ENCODE measurements at regions not wholly inside any gene's neighbourhood (a gene's known extent, or its start where the extent isn't known, plus 50 kb on each side); places are given as distances from the start of the nearest gene placed in this dataset.

DNA sequence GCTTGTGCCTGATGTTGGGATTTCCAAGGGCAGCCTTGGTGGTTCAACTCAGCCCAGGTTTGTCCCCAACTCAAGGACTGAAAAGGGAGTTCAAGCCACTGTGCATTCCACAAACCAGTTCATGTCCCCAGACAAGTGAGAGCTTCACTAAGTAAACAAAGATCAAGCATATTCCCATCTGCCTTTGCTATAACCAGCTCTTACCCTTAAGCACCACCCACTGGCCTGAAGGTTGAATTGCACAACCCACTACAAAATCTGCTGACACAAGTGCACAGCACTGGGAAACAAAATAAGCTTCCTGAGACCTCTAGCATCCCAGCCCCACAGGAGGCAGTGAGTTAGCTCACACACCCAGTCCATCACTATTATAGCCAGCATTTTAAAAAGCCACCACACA, 516.7 kb downstream of the NR4A2 start:
- no peak overlapping the region for H3K4me3 ChIP-seq (ENCODE audit: low read depth, low read length)
- TF ChIP-seq, protein P1, sequence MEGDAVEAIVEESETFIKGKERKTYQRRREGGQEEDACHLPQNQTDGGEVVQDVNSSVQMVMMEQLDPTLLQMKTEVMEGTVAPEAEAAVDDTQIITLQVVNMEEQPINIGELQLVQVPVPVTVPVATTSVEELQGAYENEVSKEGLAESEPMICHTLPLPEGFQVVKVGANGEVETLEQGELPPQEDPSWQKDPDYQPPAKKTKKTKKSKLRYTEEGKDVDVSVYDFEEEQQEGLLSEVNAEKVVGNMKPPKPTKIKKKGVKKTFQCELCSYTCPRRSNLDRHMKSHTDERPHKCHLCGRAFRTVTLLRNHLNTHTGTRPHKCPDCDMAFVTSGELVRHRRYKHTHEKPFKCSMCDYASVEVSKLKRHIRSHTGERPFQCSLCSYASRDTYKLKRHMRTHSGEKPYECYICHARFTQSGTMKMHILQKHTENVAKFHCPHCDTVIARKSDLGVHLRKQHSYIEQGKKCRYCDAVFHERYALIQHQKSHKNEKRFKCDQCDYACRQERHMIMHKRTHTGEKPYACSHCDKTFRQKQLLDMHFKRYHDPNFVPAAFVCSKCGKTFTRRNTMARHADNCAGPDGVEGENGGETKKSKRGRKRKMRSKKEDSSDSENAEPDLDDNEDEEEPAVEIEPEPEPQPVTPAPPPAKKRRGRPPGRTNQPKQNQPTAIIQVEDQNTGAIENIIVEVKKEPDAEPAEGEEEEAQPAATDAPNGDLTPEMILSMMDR (IDR thresholded peaks at IDR 0.05; ENCODE audit: insufficient read depth, low read length), result no peak
- peak; percentile 2 for DNase-seq (ENCODE audit: low read depth)

GRCh38 chr2:155815275-155815674, 517.2 kb downstream of the NR4A2 start:
- TF ChIP-seq, protein P1 (IDR thresholded peaks at IDR 0.05; ENCODE audit: insufficient read depth, low read length), result no peak
- DNase-seq (ENCODE audit: low read depth), result no peak
- H3K4me3 ChIP-seq (ENCODE audit: low read depth, low read length), result no peak overlapping the region

- H3K4me3 ChIP-seq (ENCODE audit: low read depth, low read length), result no peak overlapping the region
- TF ChIP-seq, protein P1 (IDR thresholded peaks at IDR 0.05; ENCODE audit: insufficient read depth, low read length), result no peak
- no peak for DNase-seq (ENCODE audit: low read depth)
These were observed 522.1 kb downstream of the NR4A2 start for GRCh38 chr2:155810411-155810810.

GRCh38 chr2:155802888-155803287, 529.6 kb downstream of the NR4A2 start:
- H3K4me3 ChIP-seq (ENCODE audit: low read depth, low read length), result no peak overlapping the region
- TF ChIP-seq, protein P1 (IDR thresholded peaks at IDR 0.05; ENCODE audit: insufficient read depth, low read length), result no peak
- DNase-seq (ENCODE audit: low read depth), result no peak

DNA sequence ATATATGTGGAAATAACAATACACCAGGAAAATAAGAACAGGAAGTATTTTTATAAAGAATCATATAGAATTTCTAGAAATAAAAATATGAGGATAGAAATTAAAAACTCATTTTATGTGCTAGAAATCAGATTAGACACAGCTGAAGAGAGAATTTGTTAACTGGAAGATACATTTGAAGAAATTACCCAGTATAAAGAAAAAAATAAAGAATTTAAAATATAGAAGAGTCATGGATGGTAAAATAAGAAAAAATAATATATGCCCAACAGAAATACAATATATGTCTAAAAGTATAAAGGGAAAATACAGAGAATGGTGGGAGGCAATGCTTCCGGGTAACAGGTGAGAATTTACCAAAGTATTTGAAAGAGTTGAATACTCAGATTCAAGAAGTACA, 539.9 kb downstream of the NR4A2 start:
- TF ChIP-seq, protein P1 (IDR thresholded peaks at IDR 0.05; ENCODE audit: insufficient read depth, low read length), result no peak
- H3K4me3 ChIP-seq (ENCODE audit: low read depth, low read length), result no peak overlapping the region
- DNase-seq (ENCODE audit: low read depth), result no peak

- TF ChIP-seq, protein P1 (IDR thresholded peaks at IDR 0.05; ENCODE audit: insufficient read depth, low read length), result no peak
- DNase-seq (ENCODE audit: low read depth), result no peak
- H3K4me3 ChIP-seq (ENCODE audit: low read depth, low read length), result no peak overlapping the region
These were observed 562.0 kb downstream of the NR4A2 start for GRCh38 chr2:155770516-155770915.

GRCh38 chr2:155766342-155767115, 566.0 kb downstream of the NR4A2 start:
- DNase-seq (ENCODE audit: low read depth), result no peak
- H3K4me3 ChIP-seq (ENCODE audit: low read depth, low read length), result no peak overlapping the region

More at GRCh38 chr2:155766342-155767115, 566.0 kb downstream of the NR4A2 start:
- TF ChIP-seq, protein P1 (IDR thresholded peaks at IDR 0.05; ENCODE audit: insufficient read depth, low read length), result no peak
